ENCODE measurements at regions not wholly inside any gene's neighbourhood (a gene's known extent, or its start where the extent isn't known, plus 50 kb on each side); places are given as distances from the start of the nearest gene placed in this dataset.
"Not testable (repeated sequence)": the region's sequence is repeated elsewhere in the genome, so short reads cannot be mapped to it uniquely, and the experiment has no call there.

DNA sequence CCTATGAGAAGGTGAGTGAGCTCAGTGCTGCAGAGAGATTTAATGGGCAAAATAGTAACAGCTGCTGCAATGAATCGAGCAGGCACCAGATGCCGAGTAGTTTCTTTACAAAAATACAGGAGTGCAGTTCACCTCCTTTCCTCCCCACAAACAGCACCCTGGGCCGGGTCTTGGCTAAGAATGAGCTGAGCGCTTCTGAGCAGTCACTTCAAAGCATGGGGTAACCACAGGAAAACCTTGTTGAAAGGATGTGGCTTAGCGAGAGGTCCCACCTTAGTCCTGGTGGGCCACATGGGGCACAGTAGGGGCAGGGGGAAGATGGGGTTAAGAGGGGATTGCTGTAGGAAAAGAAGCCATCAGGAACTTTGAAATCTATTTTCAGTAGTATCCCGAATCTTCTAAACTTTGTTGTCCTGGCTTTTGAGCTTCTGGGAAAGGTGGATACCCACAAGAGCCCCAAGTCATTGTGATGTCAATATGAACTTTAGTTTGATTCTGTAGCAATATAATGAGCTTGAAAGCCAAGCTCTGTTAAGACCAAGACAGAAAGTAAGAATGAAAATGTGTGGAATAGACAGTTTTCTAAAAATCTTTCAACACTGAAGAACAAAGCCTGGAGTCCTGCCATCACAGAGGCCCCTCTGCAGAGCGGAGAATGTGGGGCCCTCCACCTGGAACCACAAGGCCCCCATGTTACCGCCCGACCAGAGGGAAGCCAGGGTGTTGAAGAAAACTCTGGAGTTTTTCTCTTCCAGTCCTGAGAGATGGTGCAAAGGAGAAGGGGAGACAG lies 101.0 kb upstream of the ZNF236 start:
- intact Hi-C loops (cut with DNase I): no loop called here
- DNase-seq: no peak

DNA sequence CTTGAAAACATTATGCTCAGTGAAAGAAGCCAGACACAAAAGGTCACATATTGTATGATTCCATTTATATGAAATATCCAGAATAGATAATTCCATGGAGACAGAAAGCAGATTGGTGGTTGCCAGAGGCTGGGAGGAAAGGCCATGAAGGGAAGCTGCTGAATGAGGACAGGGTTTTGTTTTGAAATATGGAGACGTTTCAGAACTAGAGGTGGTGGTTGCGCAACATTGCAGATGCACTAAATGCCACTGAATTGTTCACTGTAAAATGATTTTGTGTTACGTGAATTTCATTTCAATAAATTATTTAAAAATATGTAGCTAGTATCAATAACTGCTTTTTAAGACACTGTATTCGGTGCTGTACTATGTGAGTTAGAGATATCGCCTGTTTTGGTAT lies 101.7 kb upstream of the ZNF236 start:
- DNase-seq: no peak
- intact Hi-C loops (cut with DNase I): no loop called here

DNA sequence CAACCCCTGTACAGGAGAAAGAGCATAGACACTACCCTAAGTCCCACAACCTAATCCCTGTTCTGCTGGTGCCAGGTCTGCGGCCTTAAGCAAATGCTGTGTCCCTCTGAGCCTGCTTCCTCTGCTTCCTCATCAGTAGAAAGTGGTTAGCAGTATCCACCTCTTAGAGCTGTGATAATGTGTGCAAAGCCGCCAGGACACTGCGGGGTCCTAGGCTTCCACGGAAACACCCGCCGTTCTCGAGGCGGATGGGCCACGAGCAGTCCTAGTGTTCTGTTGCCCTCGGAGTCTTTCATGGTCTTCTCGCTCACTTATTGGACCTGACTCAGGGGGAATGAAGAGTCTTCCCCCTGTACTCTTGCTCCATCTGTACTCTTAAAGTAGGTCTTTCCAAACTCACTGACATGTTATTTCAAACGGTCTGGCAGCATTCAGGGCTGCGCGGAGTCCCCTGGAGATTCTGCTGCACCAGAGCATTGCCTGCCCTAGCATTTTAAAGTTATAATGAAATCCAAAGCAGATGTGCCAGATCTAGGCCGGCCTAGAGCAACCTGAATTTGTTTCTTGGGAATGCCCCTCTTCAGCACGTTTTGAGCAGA lies 107.2 kb upstream of the ZNF236 start:
- no peak for DNase-seq

DNA sequence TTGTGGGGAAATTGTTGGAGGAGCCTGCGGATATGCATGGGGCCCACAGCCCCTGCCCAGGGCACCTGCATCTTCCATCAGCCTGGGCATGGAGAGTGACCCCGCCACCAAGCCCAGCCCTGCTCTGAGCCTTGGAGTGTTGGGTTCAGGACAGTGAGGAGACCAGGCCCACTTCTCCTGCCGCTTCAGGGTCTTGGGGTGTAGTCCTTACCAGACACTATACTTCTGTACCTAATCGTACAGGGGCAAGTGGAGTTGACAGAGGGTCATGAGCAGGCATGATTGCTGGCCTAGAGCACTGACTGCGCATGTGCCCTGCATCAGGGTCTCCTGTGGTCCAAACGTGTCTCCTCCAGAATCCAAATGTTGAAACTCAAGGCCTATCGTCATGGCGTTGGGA lies 108.9 kb upstream of the ZNF236 start:
- intact Hi-C loops (cut with DNase I): no loop called here
- no peak for DNase-seq

More for the DNA sequence above, 107.2 kb upstream of the ZNF236 start:
- intact Hi-C loops (cut with DNase I): no loop called here

DNA sequence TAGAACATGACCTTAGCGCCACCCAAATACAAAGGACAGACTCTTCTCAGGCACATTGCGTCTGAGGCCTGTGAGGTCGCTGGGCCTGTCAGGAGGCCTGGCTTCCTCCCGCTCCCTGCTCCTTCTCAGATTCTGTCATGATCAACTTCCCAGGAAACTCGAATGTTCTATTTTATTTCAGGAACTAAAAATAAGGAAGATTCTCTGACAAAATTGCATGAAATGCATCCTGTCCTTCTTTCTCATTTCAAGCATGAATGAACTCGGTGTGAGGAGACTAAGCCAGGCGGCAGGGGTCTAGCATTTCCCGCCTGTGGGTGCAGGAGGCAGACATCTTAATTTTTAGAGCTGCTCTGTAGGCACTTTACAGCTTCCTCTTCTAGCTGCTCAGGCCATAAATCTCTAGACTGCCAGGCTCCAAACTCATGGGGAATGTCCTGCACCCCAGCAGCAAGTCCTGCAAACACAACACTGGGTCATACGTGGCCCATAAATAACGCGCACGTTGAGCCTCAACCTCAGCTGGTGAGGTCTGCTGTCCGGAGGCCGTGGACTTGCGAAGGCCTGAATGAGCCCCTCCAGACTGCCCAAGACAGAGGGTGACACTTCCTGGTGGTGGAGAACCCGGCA lies 109.7 kb upstream of the ZNF236 start:
- DNase-seq: no peak
- intact Hi-C loops (cut with DNase I): no loop called here

DNA sequence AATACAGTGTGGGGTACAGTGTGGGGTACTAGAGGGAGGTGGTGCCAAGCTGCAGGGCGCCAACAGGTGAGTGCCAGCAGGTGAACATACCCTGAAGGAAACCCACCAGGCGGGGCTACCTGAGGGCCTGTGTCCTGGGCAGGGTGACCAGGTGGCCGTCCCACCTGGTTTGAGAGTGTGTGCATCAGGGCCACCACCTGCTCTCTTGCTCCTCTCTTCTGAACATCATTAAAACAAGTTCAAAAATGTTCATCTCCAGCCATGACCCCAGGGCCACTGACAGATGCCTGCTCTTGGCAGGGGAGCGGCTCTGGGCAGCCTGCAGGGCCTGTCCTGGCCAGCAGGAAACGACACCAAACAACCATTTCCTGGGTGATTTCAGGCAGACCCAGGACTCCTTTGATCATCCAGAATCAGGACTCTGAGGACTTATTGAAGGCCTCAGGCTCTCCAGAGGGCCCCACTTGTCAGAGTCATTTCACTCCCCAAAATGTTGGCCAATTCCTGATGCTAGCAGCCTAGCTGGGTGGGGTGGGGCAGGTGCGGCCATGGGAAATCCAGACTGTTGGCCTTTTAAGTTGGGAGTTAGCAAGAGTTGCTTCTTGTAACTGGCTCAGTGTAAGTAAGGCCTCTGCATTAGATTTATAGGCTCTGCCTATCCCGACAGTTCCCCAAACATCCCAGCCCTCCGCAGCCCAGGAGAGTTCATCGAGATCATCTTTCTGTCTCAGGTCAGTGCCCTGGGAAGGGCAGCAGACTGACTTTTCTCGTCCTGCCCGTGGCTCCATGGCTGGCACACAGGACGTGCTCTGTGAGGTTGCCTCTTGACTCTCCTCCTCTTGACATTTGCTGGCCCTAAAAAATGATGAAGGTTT lies 111.5 kb upstream of the ZNF236 start:
- intact Hi-C loops (cut with DNase I): no loop called here
- no peak for DNase-seq

DNA sequence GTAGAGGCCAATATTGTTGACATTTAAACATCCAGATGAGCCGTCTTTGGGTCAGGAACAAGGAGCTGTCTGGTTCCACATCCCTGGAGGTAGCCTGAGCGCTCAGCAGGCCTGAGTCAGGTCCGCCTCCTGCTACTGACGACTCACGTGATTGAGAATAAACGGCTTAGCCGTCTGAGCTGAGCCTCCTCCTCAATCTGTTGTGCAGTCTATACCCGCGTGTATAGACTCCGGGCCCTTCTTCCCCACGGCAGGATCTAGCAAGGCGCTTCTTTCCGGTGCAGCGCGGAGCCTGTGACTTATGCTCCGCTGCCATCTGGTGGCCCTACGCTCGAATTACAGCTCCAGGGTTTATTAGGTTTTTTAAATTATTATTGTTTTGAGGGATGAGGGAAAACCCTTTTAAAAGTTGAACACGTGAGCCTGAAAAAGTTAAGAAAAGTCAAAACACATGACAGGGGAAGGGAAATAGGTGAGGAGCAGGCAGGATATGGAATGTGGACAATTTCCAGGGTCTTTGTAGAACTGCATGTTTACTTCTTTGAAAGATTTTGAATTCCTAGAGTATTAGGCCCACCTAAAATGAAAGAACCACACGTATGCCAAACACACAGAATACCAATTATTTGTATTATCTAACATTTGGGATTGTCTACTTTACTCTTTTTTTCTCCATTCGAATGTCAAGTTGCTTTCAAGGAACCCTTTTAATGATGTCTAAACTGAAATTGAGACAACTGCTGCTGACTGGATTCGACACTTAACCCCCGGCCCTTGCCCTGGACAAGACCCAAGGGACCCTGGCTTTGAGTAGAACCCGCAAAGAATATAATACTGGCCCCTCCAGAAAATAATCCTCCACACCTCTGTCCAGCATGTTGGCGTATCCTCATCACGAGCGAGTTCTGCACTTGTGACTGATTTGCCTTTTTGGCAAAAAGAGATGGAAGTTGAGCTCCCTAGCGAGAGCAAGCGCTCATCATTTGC lies 112.4 kb upstream of the ZNF236 start:
- DNase-seq: peak; percentile 26 to 94 (median 66)
- intact Hi-C loops (cut with DNase I): loop anchor here (1.0 kb wide), 1 partner anchor 311 kb away; no protein-coding TSS in a partner anchor

DNA sequence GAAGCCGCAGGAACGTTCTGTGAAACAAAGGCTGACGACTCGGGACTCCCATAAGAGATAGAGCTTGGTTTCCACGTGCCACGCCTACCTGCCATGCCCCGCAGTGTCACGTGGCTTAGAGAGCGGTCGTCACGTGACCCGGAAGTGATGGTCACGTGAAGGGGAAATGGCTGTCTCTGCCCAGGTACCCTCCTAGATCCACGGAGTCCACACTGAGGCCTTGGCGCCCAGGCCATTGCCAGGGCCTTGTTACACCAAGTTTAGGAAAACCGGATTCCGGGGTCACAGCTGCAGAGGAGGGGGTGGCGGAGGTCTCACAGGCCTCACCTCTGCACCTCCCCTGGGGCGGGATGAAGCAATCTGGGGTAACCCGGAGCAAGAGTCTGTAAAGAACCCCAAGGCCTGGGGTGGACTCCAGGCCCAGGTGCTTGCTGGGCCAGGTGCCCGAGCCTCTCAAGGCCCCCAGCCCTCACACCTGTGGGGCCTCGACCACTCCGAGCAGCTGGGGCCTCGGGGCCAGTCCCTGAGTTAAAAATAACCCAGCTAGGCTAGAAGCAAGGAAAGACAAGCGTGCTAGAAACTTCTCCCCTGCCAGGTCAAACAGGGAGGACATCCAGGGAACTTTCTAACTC lies 113.5 kb upstream of the ZNF236 start:
- no peak for DNase-seq
- intact Hi-C loops (cut with DNase I): loop anchor here (1.0 kb wide), 1 partner anchor 310 kb away; no protein-coding TSS in a partner anchor

DNA sequence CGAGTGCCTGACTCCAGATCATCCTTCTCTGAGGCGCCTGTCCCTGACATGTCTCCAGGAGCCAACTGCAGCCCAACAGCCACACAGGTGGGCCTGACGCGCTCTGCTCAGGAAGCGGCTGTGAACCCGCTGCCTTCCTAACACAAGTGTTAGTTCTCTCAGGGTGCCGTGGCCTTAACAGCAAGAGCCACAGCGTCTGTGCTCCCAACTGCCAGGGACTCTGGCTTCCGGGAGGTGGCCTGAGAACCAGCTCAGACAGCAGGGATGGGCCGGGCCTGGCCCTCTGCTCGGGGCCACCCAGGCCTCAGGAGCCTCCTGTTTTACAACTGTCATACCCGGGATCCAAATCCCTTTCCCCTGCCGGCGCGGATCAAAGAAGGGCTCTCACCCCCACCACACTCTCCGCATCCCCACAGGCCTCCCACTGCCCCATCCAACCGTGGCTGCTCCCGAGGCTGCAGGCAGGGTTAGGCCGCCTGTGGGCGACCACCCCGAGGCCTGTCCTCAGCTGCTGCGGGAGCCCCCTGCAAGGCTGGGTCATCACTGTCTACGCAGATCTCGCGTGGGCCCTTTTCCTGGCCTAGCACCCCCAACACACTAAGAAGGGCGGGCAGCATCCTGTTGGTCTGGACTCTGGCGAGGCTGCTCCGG lies 114.2 kb upstream of the ZNF236 start:
- DNase-seq: peak in 1 of 10 donors; percentile 55
- intact Hi-C loops (cut with DNase I): no loop called here

DNA sequence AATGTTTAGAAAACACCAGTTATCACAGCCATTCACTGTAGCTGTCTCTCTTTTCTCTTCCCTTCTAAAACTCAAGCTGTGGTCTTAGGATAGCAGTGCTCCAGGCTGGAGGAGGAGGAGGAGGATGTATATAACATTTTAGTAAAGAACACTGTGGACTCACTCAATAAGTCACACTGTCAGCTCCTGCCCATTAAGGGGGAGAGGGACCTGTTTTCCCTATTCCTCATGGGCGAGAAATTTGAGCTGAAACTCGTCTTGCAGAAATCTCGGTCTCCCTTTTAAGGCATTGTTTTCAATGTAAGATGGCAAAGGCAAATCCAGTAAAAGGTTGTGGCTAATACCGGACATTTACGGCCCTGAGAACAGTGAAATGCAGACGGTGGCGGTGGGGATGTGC lies 114.8 kb upstream of the ZNF236 start:
- intact Hi-C loops (cut with DNase I): no loop called here
- no peak for DNase-seq

DNA sequence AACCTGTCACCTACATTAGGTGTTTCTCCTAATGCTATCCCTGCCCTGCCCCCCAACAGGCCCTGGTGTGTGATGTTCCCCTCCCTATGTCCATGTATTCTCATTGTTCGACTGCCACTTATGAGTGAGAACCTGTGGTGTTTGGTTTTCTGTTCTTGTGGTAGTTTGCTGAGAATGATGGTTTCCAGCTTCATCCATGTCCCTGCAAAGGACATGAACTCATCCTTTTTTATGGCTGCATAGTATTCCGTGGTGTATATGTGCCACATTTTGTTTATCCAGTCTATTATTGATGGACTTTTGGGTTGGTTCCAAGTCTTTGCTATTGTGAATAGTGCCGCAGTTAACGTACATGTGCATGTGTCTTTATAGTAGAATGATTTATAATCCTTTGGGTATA lies 117.8 kb upstream of the ZNF236 start:
- intact Hi-C loops (cut with DNase I); DNase-seq: not testable (repeated sequence)

DNA sequence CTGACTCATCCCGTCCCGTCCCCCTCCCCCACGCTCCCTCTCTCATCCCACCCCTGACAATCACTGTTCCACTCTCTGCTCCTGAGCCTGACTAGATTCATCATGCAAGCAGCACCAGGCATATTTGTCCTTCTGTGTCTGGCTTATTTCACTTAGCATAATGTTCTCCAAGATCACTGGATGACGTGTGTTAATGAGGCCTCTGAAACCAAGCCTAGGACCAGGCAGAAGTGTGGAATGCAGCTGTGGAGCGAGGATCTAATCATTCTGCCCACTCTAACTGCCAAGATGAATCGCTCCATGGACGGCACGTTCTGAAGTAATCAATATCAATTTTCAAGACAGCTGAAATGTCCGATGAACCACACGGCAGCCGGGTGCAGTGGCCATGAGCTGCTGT lies 122.4 kb upstream of the ZNF236 start:
- intact Hi-C loops (cut with DNase I): no loop called here
- DNase-seq: no peak

DNA sequence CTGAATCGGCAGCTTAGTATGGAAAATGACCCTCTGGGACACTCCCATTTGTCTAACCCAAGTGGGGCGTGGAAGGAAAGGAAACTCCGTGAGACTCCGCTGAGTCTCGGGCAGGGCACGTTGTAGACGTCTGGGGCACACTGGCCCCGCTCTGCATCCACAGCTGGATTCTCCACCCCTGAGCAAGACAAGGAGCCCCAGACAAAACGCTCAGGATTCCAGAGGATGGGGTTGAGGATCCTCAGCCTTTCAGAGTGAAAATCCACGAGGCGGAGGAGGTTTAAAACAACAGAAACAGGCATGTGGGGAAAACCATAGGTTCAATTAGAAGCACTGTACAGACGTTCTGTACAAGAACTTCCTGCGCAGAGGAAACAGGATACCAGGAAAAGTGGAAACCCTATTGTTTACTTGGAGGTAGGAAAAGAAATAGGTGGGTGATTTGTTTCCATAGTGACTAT lies 124.9 kb upstream of the ZNF236 start:
- DNase-seq: peak in 1 of 10 donors; percentile 43
- intact Hi-C loops (cut with DNase I): no loop called here

DNA sequence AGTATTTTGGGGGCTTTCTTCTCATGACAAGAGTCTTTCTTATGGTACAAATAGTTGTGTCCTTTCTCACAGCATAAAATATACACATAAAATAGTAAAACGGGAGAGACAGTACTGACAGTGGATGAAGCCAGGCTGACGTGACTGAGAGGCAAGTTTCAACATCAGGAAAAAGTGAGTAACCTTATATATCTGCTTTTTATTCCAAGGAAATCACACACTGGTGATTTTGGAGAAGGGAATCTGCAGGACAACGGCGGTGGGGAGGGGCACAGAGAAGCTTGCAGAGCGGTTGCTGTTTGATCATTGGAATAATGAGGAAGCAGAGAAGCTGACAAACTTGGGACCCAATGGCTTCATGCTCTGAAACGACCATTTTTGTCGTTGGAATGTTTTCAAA lies 130.6 kb upstream of the ZNF236 start:
- peak in 1 of 10 donors; percentile 33 for DNase-seq
- intact Hi-C loops (cut with DNase I): no loop called here

DNA sequence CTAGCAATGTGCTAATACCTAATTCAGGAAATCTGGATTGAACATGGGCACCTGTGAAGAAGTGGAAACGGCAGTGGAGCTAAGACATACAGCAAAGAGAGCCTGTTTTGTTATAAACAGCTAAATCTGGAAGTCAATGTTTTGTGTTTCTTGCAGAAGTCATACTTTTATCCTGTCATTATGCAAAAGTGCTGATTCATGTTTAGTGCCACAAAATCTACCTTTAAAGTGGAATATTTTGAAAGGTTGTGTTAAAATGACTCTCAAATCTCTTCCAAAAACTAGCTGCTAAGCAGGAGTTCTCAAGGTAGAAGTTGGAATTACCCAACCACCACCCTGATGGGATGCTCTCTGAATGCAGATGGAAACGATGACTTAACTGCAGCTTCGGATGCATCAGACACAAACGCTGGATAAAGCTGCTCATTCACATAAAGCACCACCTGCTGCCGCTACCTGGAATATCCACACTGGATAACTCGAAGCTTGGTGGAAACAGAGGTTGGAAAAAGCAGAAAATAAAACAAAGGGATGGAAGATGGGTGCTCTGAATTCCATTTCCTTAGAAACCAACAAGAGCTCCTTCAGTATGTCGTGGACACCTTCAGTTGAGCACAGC lies 132.6 kb upstream of the ZNF236 start:
- peak in 3 of 10 donors; percentile 23 to 89 (median 27) for DNase-seq

DNA sequence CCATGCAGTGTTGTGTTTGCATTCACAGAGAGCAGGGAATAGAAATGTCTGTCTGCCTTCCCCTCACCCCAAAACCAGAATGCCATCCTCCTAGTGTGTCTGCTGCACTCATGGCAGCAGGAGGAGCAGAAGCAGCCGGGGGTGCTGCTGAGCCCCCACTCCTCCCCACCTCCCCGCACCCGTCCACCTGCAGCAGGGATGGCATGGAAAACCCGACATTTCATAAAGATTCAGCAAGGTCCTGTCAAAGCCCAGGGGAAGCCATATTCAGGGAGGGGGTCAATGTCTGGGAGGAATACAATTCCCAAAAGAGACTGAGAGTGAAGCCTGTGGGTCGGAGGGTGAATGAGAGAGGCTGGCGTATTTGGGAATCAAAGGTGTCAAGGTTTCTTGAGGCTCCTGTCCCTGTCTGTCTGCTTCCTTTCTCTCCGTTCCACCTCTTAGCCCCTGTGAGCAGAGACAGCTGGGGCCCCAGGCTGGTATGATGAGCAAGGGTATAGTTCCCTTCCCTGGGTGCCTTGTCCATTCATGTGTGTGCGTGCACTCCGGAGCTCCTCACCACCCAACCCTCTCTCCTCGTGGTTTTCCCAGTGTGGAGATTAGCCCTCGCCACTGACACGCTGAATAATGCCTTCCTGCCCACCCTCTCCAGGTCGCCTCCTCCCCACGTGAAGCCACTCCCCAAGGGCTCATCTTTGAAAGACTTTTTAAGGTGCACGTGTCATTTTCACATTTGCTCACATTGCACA lies 133.5 kb upstream of the ZNF236 start:
- DNase-seq: peak in 1 of 10 donors; percentile 24
- intact Hi-C loops (cut with DNase I): loop anchor here (5.0 kb wide), 1 partner anchor 292 kb away; no protein-coding TSS in a partner anchor

More for the DNA sequence above, 132.6 kb upstream of the ZNF236 start:
- intact Hi-C loops (cut with DNase I): loop anchor here (5.0 kb wide), 1 partner anchor 292 kb away; no protein-coding TSS in a partner anchor

Measured in posterior cingulate gyrus (tissue), 11 donors.